ENCODE measurements at regions not wholly inside any gene's neighbourhood (a gene's known extent, or its start where the extent isn't known, plus 50 kb on each side); places are given as distances from the start of the nearest gene placed in this dataset.

- no peak for FAIRE-seq
- H3K4me1 ChIP-seq (ENCODE audit: control insufficient read depth in 2 of 3, insufficient read depth in 2 of 3, low read depth in 1 of 3, low read length in 3 of 3) = no peaks in the 10 kb centered on the region
- TF ChIP-seq CTCF (IDR thresholded peaks at IDR 0.05; ENCODE audit: borderline replicate concordance, extremely low read depth, insufficient read depth) = no peak
Observed at GRCh38 chr15:93327364-93327763, 238.4 kb upstream of the RGMA start.

GRCh38 chr15:93324186-93324975 is 235.4 kb upstream of the RGMA start:
- Histone ChIP-seq H3K4me3 (ENCODE audit: low read length in 3 of 3) (no peak overlapping the region), H3K36me3 (ENCODE audit: control insufficient read depth in 2 of 3, insufficient read depth in 3 of 3, low read length in 3 of 3) (no peaks in the 10 kb centered on the region), H3K9ac (ENCODE audit: low read length in 3 of 3) (no peak overlapping the region), H3K9me3 (ENCODE audit: control insufficient read depth in 2 of 3, insufficient read depth in 1 of 3, low read length in 3 of 3) (no peaks in the 10 kb centered on the region), H3K27ac (ENCODE audit: low read depth in 2 of 2, low read length in 2 of 2) (no peak overlapping the region), H3K27me3 (ENCODE audit: control insufficient read depth, insufficient read depth, low read length) (no peaks in the 10 kb centered on the region), H3K4me1 (ENCODE audit: control insufficient read depth in 2 of 3, insufficient read depth in 2 of 3, low read depth in 1 of 3, low read length in 3 of 3) (no peaks in the 10 kb centered on the region)
- TF ChIP-seq CTCF (IDR thresholded peaks at IDR 0.05; ENCODE audit: borderline replicate concordance, extremely low read depth, insufficient read depth) = no peak
- no peak for DNase-seq
- intact Hi-C loops (cut with DNase I) = no loop called here
- FAIRE-seq = no peak

More at GRCh38 chr15:93327364-93327763, 238.4 kb upstream of the RGMA start:
- intact Hi-C loops (cut with DNase I) = no loop called here
- no peak overlapping the region for H3K9ac ChIP-seq (ENCODE audit: low read length in 3 of 3)
- no peaks in the 10 kb centered on the region for H3K36me3 ChIP-seq (ENCODE audit: control insufficient read depth in 2 of 3, insufficient read depth in 3 of 3, low read length in 3 of 3)
- H3K4me3 ChIP-seq (ENCODE audit: low read length in 3 of 3) = no peak overlapping the region
- no peaks in the 10 kb centered on the region for H3K27me3 ChIP-seq (ENCODE audit: control insufficient read depth, insufficient read depth, low read length)
- no peak for DNase-seq
- no peaks in the 10 kb centered on the region for H3K9me3 ChIP-seq (ENCODE audit: control insufficient read depth in 2 of 3, insufficient read depth in 1 of 3, low read length in 3 of 3)
- no peak overlapping the region for H3K27ac ChIP-seq (ENCODE audit: low read depth in 2 of 2, low read length in 2 of 2)

GRCh38 chr15:93321881-93322282 is 232.9 kb upstream of the RGMA start:
- no peak overlapping the region for H3K27ac ChIP-seq (ENCODE audit: low read depth in 2 of 2, low read length in 2 of 2)
- H3K9me3 ChIP-seq (ENCODE audit: control insufficient read depth in 2 of 3, insufficient read depth in 1 of 3, low read length in 3 of 3) = no peaks in the 10 kb centered on the region
- no peaks in the 10 kb centered on the region for H3K27me3 ChIP-seq (ENCODE audit: control insufficient read depth, insufficient read depth, low read length)
- DNase-seq = peak in 2 of 5 donors; percentile 31 to 38
- no peak for FAIRE-seq
- intact Hi-C loops (cut with DNase I) = no loop called here
- H3K36me3 ChIP-seq (ENCODE audit: control insufficient read depth in 2 of 3, insufficient read depth in 3 of 3, low read length in 3 of 3) = no peaks in the 10 kb centered on the region
- no peak for TF ChIP-seq CTCF (IDR thresholded peaks at IDR 0.05; ENCODE audit: borderline replicate concordance, extremely low read depth, insufficient read depth)
- H3K9ac ChIP-seq (ENCODE audit: low read length in 3 of 3) = no peak overlapping the region
- H3K4me3 ChIP-seq (ENCODE audit: low read length in 3 of 3) = no peak overlapping the region
- H3K4me1 ChIP-seq (ENCODE audit: control insufficient read depth in 2 of 3, insufficient read depth in 2 of 3, low read depth in 1 of 3, low read length in 3 of 3) = no peaks in the 10 kb centered on the region

Measured in kidney (tissue), 13 donors.